Spleen (tissue), 11 donors: ENCODE measurements at regions not wholly inside any gene's neighbourhood (a gene's known extent, or its start where the extent isn't known, plus 50 kb on each side); places are given as distances from the start of the nearest gene placed in this dataset.

Experiments
- DNase-seq: peaks from one replicate; pipeline ENCODE4 v3.0.0-alpha.2; 2020
- H3K27ac ChIP-seq, 8 donors: fragments of 200-600 bp; sonication (generic) in 7 of 8; 1 replicate in 4 of 8; 2 replicates in 4 of 8; pipeline versions ENCODE4 v1.5.0 to v1.8.0; 2016 to 2021; ENCODE audit warnings: inconsistent platforms in 4 of 8, mild to moderate bottlenecking in 4 of 8, moderate library complexity in 1 of 8
- H3K27me3 ChIP-seq, 7 donors: fragments of 200-600 bp; sonication (generic) in 6 of 7; replicated peaks in 1 of 7; 1 replicate in 4 of 7; 2 replicates in 3 of 7; pipeline versions ENCODE4 v1.5.0 to v1.8.0; 2016 to 2021; ENCODE audit warnings: inconsistent platforms in 3 of 7, mild to moderate bottlenecking in 1 of 7
- H3K36me3 ChIP-seq, 6 donors: fragments of 200-600 bp; sonication (generic) in 5 of 6; 1 replicate in 4 of 6; 2 replicates in 2 of 6; pipeline versions ENCODE4 v1.5.0 to v1.8.0; 2016 to 2021; ENCODE audit warnings: inconsistent platforms in 2 of 6
- H3K4me1 ChIP-seq, 6 donors: fragments of 200-600 bp; sonication (generic) in 5 of 6; 1 replicate in 3 of 6; 2 replicates in 3 of 6; pipeline versions ENCODE4 v1.5.0 to v1.8.0; 2016 to 2021; ENCODE audit warnings: inconsistent platforms in 3 of 6
- H3K4me3 ChIP-seq, 8 donors: fragments of 200-600 bp; sonication (generic) in 7 of 8; 1 replicate in 4 of 8; 2 replicates in 4 of 8; pipeline versions ENCODE4 v1.5.0 to v1.8.0; 2016 to 2021; ENCODE audit warnings: inconsistent platforms in 4 of 8, mild to moderate bottlenecking in 4 of 8, moderate library complexity in 2 of 8
- H3K9me3 ChIP-seq, 8 donors: fragments of 200-600 bp; sonication (generic) in 7 of 8; 1 replicate in 4 of 8; 2 replicates in 4 of 8; pipeline versions ENCODE4 v1.5.0 to v1.8.0; 2016 to 2021; ENCODE audit warnings: inconsistent platforms in 4 of 8
- POLR2A ChIP-seq, 3 donors: fragments of 450-650 bp; IDR thresholded peaks; one replicate each; pipeline ENCODE4 v1.5.1; 2017; ENCODE audit warnings: antibody characterized with exemption in 3 of 3, mild to moderate bottlenecking in 1 of 3
- POLR2AphosphoS5 ChIP-seq, 3 donors: sonication (generic); formaldehyde crosslinking; IDR thresholded peaks; one replicate each; pipeline ENCODE4 v1.5.1; 2017; ENCODE audit warnings: antibody characterized with exemption in 3 of 3
- WGBS, 5 donors: extraction: QIAGEN DNeasy Blood & Tissue Kit in 3 of 5; methylation state at CpG; one replicate each; pipeline versions ENCODE4 v1.1.5 to v1.1.7; 2013 to 2018; 5-methylcytosine and 5-hydroxymethylcytosine counted together
- intact Hi-C: fragments of 100-400 bp; cut with DNase I; formaldehyde crosslinking; loops from one replicate; pipeline ENCODE4 v1.15.0; 2023; ENCODE audit warnings: low total_unique reads
- TF ChIP-seq, protein P1 (sequence below), 11 experiments: fragments of 200-600 bp in 7 of 11; fragments of 450-650 bp in 4 of 11; sonication (generic) in 4 of 11; IDR thresholded peaks in 8 of 11; conservative IDR thresholded peaks in 3 of 11; 1 replicate in 7 of 11; 2 replicates in 4 of 11; pipeline versions ENCODE4 v1.4.0 to v1.8.0; 2016 to 2021; ENCODE audit warnings: antibody characterized with exemption in 11 of 11, inconsistent platforms in 4 of 11, mild to moderate bottlenecking in 1 of 11
- donor health status: healthy with polysubstance abuse.
- donor health status: DM: no; HTN: no; CAD: no; lungs with moderate emphysema.
- donor health status: DM: no; HTN: no; CAD: no.
- donor health status: Bipolar disorder and iron deficiency.
- donor health status: healthy.
- donor health status: DM: no; HTN: no; CAD: no.
- donor health status: DM: yes; HTN: yes; CAD: no.

DNA sequence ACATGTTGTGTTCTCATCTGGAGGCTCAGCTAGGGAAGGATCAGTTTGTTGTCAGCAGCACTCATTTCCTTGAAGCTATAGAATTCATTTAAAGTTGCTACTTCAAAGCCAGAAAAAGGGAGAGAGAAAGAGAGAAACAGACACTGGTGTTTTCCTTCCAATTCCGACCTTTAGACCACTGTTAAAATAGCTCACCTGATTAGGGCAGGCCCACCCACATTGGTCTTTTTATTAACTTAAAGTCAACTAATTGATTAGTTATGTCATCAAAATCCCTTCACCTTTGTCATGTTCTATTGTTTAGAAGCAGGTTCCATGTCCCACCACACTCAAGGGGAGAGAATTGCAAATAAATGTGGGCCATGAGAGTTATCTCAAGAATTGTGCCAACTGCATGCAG lies 560.2 kb downstream of the PCDH17 start:
- no peaks in the 10 kb centered on the region for H3K36me3 ChIP-seq
- H3K9me3 ChIP-seq, result peaks cover 0 to 11% (median 3%) of the 10 kb centered on the region in 8 donors
- TF ChIP-seq, protein P1, sequence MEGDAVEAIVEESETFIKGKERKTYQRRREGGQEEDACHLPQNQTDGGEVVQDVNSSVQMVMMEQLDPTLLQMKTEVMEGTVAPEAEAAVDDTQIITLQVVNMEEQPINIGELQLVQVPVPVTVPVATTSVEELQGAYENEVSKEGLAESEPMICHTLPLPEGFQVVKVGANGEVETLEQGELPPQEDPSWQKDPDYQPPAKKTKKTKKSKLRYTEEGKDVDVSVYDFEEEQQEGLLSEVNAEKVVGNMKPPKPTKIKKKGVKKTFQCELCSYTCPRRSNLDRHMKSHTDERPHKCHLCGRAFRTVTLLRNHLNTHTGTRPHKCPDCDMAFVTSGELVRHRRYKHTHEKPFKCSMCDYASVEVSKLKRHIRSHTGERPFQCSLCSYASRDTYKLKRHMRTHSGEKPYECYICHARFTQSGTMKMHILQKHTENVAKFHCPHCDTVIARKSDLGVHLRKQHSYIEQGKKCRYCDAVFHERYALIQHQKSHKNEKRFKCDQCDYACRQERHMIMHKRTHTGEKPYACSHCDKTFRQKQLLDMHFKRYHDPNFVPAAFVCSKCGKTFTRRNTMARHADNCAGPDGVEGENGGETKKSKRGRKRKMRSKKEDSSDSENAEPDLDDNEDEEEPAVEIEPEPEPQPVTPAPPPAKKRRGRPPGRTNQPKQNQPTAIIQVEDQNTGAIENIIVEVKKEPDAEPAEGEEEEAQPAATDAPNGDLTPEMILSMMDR (IDR thresholded peaks at IDR 0.05 in 8 of 11, conservative IDR thresholded peaks at IDR 0.05 in 3 of 11), result no peak
- TF ChIP-seq POLR2AphosphoS5 (IDR thresholded peaks at IDR 0.05), result no peak
- no peak overlapping the region for H3K4me3 ChIP-seq
- no peaks in the 10 kb centered on the region for H3K27me3 ChIP-seq
- H3K27ac ChIP-seq, result no peak overlapping the region
- 74 to 91% (median 84%) methylated on average over 1 of the region's 1 CpG for WGBS, 5 donors
- no peak for DNase-seq
- no peaks in the 10 kb centered on the region for H3K4me1 ChIP-seq
- intact Hi-C loops, result no loop called here

DNA sequence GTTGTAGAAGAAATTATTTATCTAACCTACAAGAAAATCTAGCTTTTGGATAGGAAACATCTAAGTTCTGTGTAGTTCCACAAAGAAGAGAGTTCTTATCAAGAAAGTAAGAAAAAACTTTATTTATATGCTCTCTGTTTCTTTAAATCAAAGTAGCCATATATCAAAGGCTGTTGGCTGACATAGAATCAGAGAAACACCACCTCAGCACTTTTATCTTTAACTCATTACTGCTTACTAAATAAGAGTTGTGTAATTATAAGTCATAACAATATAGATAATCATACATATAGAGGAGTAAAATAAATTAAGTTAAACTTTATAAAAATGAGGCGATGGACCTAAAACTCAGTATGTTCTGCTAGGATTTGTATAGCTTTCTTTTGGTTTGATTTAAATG lies 570.6 kb downstream of the PCDH17 start:
- intact Hi-C loops, result no loop called here
- WGBS, 5 donors, result 89 to 98% (median 91%) methylated on average over 1 of the region's 1 CpG
- Histone ChIP-seq H3K36me3 (no peaks in the 10 kb centered on the region), H3K27me3 (no peaks in the 10 kb centered on the region), H3K27ac (no peak overlapping the region), H3K4me1 (no peaks in the 10 kb centered on the region), H3K9me3 (peaks cover 0 to 15% (median 0%) of the 10 kb centered on the region in 8 donors), H3K4me3 (no peak overlapping the region)
- no peak for TF ChIP-seq POLR2AphosphoS5 (IDR thresholded peaks at IDR 0.05)
- no peak for TF ChIP-seq POLR2A (IDR thresholded peaks at IDR 0.05)
- TF ChIP-seq, protein P1 (IDR thresholded peaks at IDR 0.05 in 8 of 11, conservative IDR thresholded peaks at IDR 0.05 in 3 of 11), result no peak
- DNase-seq, result no peak

DNA sequence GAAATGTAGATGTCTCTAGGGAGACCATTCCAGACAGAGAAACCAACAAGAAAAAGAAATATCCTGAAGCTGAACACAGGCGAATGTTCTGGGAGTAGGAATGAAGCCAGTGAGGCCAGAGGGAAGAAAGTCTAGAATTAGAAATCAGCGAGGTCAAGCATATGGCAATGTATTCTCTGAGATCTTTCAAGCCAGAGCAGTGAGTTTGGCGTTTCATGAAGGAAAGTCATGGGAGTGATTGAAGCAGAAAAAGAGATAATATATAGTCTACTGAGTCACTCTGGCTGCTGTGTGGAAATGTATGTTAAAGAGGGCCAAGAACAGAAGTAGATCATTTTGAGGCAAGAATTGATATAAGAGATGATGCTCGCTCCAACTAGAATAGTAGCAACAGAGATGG lies 576.0 kb downstream of the PCDH17 start:
- Histone ChIP-seq H3K36me3 (no peaks in the 10 kb centered on the region), H3K4me1 (no peaks in the 10 kb centered on the region), H3K27ac (no peak overlapping the region), H3K27me3 (no peaks in the 10 kb centered on the region), H3K4me3 (no peak overlapping the region), H3K9me3 (peaks cover 0 to 7% (median 0%) of the 10 kb centered on the region in 8 donors)
- WGBS, 5 donors, result 77 to 91% (median 79%) methylated on average over 4 of the region's 4 CpGs
- no peak for DNase-seq
- TF ChIP-seq, protein P1 (IDR thresholded peaks at IDR 0.05 in 8 of 11, conservative IDR thresholded peaks at IDR 0.05 in 3 of 11), result no peak
- TF ChIP-seq POLR2A (IDR thresholded peaks at IDR 0.05) (no peak), POLR2AphosphoS5 (IDR thresholded peaks at IDR 0.05) (no peak)
- intact Hi-C loops, result no loop called here

DNA sequence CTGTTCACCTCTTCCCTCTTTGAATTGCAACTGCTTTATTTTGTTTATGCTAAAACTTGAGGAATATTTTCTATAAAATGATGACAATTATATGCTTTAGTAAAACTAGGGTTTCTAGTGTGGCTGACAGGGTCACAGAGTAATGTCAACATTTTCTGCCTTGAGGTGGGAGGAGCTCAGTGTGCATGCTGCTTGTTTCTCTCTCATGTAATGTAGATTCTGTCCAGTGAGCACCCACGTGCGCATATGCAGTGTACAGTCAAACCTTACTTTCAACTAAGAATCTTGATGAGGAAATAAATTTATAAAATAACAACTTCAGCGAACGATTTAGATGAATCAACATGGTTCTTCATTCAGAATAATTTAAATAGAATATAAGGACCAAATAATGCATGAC lies 603.9 kb downstream of the PCDH17 start:
- H3K9me3 ChIP-seq, result peaks cover 0 to 15% (median 5%) of the 10 kb centered on the region in 8 donors
- WGBS, 5 donors, result 83 to 92% (median 88%) methylated on average over 4 of the region's 4 CpGs
- no peaks in the 10 kb centered on the region for H3K36me3 ChIP-seq
- H3K4me3 ChIP-seq, result no peak overlapping the region
- intact Hi-C loops, result no loop called here
- no peaks in the 10 kb centered on the region for H3K27me3 ChIP-seq
- TF ChIP-seq POLR2A (IDR thresholded peaks at IDR 0.05), result no peak
- no peak for TF ChIP-seq POLR2AphosphoS5 (IDR thresholded peaks at IDR 0.05)
- no peak overlapping the region for H3K27ac ChIP-seq
- H3K4me1 ChIP-seq, result no peaks in the 10 kb centered on the region
- DNase-seq, result no peak
